GM18517 (cell line): ENCODE measurements at regions not wholly inside any gene's neighbourhood (a gene's known extent, or its start where the extent isn't known, plus 50 kb on each side); places are given as distances from the start of the nearest gene placed in this dataset.

Source experiments
- ATAC-seq: cut with Tn5 transposase; IDR thresholded peaks from one replicate; pipeline ENCODE4 v1.9.1; 2021; ENCODE audit warnings: mild to moderate bottlenecking, moderate library complexity; ENCODE audit not compliant: unreplicated experiment

DNA sequence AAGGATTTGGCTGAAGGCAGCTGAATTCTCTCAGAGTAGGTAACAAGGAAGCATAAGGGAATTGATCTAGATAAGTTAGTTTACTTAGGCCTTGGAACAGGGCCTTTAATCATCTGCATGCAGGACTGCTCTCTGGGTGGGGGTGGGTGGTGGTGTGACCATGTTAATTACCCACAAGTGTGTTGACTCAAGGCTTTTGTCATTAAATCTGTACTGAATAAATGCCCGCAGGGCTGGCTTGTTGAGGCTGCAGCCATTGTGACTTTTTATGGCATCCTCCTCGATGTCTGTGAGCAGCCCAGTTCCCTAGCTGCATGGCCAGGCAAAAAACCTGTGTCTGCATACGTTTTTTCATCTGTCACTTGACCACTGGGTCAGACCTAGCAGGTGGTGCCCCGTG, 63.5 kb upstream of the ASCC3 start:
- no peak for ATAC-seq

DNA sequence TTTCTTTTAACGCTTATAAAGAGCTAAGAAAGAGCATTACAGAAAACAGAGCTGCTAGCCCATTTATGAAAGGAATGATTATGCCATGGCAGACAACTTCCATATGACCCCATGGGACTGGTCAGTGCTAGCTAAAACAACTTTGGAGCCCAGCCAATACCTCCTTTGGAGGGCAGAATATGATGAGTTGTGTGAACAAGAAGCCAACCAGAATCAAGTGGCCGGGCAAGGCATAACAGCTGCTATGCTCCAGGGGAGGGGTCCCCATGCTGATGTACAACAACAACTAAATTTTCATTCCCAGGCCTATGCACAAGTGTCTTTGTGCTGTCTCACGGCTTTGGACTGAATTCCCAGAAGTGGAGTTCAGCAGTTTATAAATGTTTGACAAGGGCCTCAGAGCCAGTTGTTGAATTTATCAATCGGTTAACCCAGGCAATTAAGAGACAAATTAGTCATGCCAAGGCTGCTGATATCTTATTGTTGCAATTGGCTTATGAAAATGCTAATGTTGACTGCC, 65.0 kb upstream of the ASCC3 start:
- ATAC-seq, result no peak

DNA sequence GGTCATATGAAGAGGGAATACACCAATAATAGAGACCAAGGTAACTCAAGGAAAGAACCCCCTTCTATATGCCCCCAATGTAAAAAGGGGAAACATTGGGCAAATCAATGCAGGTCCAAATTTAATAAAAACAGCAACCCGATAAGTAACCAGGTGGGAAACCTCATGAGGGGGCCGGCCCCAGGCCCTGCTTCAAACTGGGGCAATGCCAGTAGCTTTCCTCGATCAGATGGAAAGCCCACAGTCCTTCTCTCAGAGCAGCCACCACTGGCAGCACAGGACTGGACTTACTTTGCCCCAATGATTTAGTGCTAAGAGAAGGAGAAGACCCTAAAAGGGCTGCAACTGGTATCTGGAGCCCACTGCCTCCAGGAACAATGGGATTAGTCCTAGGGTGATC, 65.6 kb upstream of the ASCC3 start:
- no peak for ATAC-seq

DNA sequence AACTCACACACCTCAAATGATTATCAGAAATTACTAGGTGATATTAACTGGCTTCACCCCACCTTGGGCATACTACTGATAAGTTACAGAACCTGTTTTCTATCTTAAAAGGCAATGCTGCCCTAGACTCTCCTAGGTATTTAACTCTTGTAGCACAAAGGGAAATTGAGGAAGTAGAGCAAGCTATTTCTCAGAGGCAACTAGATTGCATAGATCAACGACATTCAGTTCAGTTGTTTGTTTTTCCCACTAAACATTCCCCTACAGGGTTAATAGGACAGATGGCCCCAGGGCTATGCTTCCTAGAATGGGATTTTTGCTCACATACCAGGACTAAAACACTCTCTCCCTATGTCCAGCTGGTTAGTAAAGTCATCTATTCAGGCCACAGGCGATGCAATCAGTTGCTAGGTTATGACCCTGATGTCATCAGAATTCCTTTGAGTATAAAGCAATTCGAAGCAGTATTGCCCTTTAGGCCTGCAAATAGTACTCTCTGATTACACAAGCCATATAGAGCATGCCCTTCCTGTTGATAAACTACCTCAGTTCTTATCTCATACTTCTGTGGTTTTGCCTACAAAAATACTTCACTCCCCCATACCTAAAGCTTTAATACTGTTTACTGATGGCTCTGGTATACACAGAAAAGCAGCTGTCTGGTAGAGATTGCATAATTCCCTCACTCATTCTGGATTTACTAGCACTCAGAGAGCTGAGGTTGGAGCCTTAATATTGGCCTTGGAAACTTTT, 67.4 kb upstream of the ASCC3 start:
- no peak for ATAC-seq

DNA sequence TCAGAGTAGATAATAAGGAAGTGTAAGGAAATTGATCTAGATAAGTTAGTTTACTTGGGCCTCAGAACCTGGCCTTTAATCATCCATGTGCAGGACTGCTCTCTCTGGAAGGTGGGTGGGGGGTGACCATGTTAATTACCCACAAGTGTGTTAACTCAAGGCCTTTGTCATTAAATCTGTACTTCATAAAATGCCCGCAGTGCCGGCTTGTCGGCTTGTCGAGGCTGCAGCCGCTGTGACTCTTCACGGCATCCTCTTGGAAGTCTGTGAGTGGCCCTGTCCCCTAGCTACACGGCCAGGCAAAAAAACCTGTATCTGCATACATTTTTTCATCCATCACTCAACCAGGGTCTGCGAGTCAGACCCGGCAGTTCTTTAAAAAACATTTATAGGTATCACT, 70.9 kb upstream of the ASCC3 start:
- ATAC-seq, result no peak

DNA sequence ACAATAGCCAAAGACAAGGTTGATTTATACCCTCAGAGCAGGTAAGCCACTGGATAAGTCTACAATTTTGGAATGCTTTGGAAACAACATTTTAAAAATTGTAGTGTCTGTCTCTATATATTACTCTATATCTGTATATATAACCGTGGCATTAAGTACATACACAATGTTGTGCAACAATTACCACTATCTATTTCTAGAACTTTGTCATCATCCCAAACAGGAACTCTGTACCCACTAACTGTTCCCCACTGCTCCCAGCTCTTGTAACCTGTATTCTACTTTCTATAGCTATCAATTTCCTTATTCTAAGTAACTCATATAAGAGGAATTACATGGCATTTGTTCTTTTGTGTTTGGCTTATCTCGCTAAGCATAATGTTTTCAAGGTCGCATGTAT, 78.2 kb upstream of the ASCC3 start:
- ATAC-seq, result no peak

DNA sequence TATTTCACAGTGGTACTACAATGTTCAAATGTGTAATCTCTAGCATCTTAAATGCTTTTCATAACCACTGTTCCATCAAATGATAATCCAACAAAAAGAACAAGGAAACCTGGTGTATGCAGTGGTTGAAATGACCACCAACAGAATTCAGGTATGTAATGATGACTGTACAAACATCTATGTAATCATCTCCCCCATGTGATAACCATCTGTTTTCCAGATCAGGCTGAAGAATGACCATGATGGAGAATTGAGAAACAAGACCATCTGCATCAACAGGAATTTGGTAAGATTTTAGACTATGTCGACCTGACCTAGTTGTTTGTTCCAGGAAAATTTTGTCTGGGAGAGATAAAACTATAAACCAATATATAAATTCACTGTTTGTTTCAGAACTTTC, 81.3 kb upstream of the ASCC3 start:
- no peak for ATAC-seq

DNA sequence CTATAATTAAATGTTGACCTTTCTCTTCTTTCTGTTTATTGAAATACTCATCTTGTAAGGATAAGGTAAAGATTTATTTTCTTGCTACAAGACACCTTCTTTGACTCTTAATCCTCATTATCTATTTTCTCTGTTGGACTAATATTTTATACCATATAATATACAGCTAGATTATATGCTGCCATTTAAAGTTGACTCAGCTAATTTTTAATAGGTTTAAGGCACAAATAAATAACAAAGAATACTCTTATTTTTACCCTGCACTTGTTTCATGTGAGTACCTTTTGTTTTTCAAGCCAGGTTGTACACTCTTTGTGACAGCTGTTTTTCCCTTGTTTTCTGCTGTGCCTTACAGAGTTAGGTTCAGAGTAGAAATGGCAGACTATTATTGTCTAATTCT, 83.9 kb upstream of the ASCC3 start:
- no peak for ATAC-seq

DNA sequence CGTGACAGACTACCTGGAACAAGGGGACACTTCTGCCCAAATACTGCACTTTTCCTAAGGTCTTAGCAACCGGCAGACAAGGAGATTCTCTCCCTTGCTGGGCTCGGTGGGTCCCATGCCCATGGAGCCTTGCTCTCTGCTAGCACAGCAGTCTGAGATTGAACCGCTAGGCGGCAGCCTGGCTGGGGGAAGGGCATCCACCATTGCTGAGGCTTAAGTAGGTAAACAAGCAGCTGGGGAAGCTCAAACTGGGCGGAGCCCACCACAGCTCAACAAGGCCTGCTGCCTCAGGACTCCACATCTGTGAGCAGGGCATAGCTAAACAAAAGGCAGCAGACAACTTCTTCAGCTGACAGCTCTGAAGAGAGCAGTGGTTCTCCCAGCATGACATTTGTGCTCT, 87.8 kb upstream of the ASCC3 start:
- ATAC-seq, result no peak

DNA sequence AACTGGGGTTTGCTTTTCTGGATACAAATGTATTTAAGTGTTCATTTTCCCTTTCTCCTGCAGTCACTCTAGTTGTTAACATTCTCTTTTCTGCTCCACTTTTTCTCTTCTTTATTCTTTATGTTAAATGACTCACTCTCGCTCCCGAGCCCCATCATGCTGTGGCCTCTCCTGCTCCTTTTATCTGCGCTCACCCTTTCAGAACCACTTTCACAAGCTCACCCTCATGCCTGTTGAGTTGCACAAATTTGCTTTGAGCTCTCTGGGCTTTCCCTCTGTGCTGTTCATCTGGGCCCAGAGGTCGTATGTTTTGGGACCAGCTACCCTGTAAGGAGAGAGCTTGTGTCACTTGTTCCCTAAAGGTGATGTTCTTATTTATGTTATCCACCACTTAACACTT, 98.1 kb upstream of the ASCC3 start:
- no peak for ATAC-seq

DNA sequence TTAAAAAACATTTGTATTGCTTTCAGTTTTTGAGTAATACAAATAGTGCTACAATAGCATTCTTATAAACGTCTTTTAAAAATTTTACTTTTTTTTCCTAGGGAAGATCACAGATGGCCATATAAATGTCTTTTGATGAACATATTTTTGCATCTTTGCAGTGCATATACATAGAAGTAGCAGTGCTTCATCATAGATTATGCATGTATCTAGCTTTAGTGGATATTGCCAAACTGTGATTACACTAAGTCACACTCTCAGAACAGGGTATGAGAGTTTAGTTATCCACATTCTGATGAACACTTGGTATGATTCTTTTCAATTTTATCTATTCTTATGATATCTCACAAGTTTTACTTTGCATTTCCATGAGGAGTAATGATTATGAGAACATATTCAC, 99.8 kb upstream of the ASCC3 start:
- no peak for ATAC-seq

DNA sequence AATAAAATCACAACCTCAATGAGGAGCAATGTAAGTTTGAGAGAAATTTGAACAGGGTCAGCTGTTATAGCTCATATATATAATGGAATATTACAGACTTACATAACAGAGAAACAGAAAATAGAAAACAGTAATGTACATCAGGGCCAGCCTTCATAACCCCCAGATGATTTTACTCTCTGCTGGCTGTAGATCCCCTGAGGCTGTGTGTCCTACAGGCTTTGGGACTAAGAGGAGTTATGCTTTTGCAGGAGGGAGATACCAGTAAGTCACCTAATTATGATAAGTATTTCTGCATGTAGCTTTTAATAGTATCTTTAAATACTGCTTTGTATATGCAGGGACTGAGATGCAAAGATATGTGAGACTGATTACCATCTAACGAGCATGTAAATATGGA, 105.8 kb upstream of the ASCC3 start:
- no peak for ATAC-seq

DNA sequence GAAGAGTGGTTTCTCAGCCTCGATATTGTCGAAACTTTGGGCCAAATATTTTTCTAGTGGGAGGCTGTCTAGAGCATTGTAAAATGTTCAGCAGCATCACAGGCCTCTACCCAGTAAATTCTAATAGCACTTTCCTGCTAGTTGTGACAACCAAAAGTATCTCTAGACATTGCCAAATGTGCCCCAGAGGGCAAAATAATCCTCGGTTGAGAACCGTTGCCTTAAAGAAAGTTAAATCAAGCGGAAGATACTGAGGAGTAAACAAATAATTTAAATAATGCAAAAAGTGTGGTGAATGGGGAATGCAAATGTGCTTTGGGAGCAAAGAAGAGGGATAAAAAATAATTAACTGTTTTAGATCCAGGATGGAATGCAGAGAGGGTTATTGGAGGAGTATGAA, 106.4 kb upstream of the ASCC3 start:
- ATAC-seq, result no peak

DNA sequence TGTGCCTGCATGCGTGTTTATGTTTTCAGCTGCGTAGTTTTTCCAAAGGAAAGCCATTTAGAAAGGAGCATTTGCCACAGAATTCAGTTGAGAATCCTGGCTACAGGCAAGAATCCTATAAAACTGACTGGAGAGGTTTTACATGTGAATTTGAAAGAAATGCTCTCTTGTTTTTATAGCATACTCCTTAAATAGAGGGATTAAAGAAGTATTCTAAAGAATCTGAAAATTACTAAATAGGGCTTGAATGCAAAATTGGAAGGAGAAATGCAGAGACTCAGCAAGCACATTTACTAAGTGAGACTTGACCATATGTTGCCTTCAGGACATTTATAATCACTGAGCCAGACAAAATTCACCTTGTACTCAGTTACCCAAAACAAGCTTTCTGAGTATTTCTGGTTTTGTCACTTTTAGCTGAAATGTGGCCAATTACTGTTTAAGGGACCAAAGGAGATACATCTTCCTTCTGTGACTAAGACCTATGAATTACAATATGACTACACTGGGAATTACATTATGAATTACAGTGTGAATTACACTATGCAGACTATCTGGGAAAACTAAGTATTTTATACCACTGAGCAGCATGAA, 107.4 kb upstream of the ASCC3 start:
- ATAC-seq, result no peak

DNA sequence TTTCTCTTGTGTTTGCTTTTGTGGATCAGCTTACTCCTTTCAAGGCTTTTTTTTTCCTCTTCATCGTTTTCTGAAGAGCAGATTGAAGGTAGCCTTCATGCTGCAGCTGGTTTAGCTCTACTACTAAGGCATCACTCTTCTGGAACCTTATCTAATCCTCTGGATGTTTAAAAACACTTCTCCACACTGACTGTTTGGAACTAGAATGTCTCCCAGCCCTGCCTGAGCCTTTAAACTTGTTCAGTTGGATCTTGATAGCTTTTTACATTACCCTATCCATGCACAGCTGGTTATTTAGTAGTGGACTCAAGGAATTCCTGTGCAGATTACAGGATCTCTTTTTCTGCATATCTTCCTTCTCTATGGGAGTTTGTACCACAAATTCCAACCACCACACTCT, 108.9 kb upstream of the ASCC3 start:
- no peak for ATAC-seq

DNA sequence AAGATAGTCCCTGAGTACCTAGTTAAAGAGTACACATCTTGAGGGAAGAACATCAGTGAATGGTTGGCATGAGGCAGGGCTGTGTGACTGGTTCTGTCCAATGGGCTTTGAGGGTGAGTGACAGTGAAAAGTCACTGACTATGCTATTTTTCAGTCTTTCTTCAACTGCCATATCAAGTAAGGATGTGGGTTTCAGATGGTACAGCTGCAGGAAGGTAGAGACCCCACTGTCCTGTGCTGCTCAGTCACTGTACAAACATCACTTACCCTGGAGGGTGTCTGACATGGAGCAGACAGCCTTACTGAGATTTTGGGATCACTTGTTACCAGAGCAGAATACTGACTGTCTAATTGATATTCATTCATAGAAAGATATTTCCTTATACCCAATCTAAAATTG, 115.3 kb upstream of the ASCC3 start:
- no peak for ATAC-seq

DNA sequence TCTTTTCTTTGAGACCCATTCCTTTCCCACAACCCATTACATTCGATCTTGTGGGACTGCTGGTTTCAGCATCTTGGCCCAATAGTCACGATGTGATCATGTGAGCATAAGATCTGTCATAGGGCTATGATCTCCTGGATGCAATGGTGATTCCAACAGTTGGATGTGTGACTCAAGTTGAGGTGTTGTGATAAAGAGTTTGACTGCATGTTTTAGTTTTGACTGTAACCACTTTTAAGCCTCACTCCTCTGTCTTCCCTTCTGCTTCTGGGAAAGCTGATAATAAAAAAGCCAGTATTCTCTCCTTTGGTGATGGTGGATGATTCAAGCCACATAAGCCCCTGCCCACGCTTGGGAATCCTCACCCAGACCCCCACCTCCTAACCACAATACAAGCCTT, 117.0 kb upstream of the ASCC3 start:
- ATAC-seq, result no peak

DNA sequence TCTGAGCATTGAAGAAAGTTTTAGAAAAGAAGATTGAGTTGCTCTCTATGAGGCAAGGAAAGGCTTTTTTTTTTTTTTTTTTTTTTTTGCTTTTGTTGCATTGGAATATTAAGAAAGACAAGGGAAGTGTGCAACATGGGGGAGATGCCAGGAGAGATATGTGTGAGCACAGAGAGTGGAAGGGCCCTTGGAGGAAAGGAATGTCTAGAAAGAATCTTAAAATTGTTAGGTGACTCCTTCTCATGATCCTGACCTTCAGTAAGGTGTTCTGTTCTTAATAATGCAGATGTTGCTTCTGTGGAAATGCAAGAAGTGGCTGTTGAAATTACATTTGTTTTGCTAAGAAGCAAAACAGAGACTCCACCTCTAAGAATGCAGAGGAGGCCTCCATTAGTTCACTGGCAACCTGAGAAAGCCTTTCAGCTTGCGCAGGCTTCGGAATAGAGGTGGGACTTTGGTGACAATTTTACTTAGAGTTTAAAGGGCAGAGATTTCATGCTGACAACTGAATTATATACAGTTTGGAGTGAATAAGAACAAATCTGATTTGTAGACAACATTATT, 118.0 kb upstream of the ASCC3 start:
- ATAC-seq, result no peak

DNA sequence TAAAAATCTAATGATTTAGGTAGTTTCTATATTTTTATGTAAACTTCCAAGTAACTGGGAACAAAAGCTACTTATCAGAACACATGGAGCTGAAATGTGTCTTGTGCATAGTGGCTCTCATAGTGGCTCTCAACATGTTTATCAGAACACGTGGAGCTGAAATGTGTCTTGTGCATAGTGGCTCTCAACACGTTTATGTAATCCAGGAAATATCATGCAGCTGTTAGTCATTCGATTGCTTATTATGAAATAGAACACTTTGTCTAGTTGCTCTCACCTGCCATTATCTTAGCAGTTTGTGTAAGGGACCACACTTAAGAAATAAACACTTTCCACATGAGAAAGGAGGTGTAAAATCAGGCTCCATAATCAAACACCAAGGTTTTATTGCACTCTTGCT, 119.2 kb upstream of the ASCC3 start:
- ATAC-seq, result no peak

DNA sequence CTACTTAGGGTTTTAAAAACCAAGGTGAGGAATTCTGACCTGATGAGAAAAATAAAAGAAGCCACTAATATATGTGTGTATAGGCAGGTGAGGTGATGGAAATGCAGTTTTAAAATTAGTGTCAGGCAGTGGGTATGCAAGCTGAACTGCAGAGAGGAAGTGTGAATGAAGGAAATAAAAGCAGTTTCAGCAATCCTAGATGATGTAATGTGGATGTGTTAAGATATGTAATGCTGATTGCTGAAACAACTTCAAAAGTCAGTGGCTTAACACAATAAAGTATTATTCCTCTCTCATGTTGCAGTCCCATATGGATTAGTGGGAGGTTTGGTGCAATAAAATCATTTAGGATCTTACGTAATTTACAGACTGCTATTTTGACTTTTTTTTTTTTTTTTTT, 119.9 kb upstream of the ASCC3 start:
- ATAC-seq, result no peak

DNA sequence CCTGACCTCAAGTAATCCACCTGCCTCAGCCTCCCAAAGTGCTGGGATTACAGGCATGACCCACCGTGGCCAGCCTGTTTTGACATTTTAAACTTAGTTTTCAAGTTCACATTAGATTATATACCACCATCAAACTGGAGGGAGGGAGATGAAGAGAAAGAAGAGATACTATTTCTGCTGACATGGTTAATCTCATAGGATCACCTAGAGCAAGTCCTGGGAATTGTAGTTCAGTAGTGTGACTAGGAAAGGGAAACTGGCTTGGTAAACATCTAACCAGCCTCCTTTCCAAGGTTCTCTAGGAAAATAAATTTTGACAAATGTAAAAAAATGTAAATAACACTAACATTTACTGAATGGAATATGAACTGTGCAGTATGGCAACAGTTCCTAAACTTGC, 120.5 kb upstream of the ASCC3 start:
- ATAC-seq, result no peak

DNA sequence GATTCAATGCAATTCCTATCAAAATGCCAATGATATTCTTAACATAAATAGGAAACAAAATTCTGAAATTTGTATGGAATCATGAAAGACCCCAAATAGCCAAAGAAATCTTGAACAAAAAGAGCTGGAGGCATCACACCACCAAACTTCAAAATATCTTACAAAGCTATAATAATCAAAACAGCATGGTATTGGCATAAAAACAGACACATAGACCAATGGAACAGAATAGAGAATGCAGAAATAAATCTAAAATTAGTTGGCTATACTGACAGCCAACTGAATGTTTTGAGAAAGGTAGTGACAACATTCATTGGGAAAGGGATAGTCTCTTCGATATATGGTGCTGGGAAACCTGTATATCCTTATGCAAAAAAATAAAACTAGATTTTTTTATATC, 121.9 kb upstream of the ASCC3 start:
- no peak for ATAC-seq

DNA sequence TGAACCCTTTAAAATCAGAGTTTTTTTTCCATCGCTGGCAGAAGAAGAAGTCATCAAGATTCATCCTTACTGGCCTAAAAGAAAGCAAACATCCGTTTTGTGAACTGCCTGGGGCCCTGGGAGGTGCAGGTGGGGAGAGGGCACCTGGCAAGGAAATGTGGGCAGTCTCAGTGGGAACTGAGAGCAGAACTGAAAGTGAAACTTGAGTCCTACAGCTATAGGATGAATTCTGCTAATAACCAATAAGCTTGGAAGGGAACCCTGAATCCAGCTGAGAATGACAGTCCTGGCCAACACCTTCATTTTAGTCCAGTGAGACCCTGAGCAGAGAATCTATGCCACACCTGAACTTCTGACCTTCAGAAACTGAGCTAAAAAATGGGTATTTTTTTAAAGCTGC, 130.1 kb upstream of the ASCC3 start:
- peak; percentile 97 for ATAC-seq
